NCI-H69 (cell line): ENCODE measurements at regions not wholly inside any gene's neighbourhood (a gene's known extent, or its start where the extent isn't known, plus 50 kb on each side); places are given as distances from the start of the nearest gene placed in this dataset.
A peak's percentile ranks its signal among the peaks of the same experiment; 100 is the strongest.

ENCODE experiments used
- DNase-seq: peaks from one replicate; lab custom pipeline; 2025; lab: John Stamatoyannopoulos, UW

- DNase-seq = no peak
Measured at GRCh38 chr2:107558295-107558694, 268.4 kb upstream of the RGPD4 start.

GRCh38 chr2:107569496-107569895, 257.2 kb upstream of the RGPD4 start:
- DNase-seq = no peak

- peak; percentile 13 for DNase-seq
Measured at GRCh38 chr2:107570876-107571275, 255.8 kb upstream of the RGPD4 start.

GRCh38 chr2:107572890-107573289, 253.8 kb upstream of the RGPD4 start:
- peak; percentile 43 for DNase-seq

GRCh38 chr2:107576991-107577390, 249.7 kb upstream of the RGPD4 start:
- DNase-seq = no peak

GRCh38 chr2:107582487-107582886, 244.2 kb upstream of the RGPD4 start:
- no peak for DNase-seq

- no peak for DNase-seq
Measured at GRCh38 chr2:107584577-107584976, 242.1 kb upstream of the RGPD4 start.

GRCh38 chr2:107585851-107586250, 240.8 kb upstream of the RGPD4 start:
- no peak for DNase-seq

- no peak for DNase-seq
Measured at GRCh38 chr2:107588181-107588580, 238.5 kb upstream of the RGPD4 start.

GRCh38 chr2:107589079-107589491, 237.6 kb upstream of the RGPD4 start:
- DNase-seq = peak; percentile 94

- no peak for DNase-seq
Measured at GRCh38 chr2:107591561-107592279, 235.0 kb upstream of the RGPD4 start.

- no peak for DNase-seq
Measured at GRCh38 chr2:107592280-107592624, 234.4 kb upstream of the RGPD4 start.

- DNase-seq = no peak
Measured at GRCh38 chr2:107595285-107595684, 231.4 kb upstream of the RGPD4 start.

GRCh38 chr2:107595749-107596148, 230.9 kb upstream of the RGPD4 start:
- no peak for DNase-seq

GRCh38 chr2:107597507-107597906, 229.2 kb upstream of the RGPD4 start:
- DNase-seq = no peak

GRCh38 chr2:107602801-107603200, 223.9 kb upstream of the RGPD4 start:
- peak; percentile 4 for DNase-seq

- DNase-seq = no peak
Measured at GRCh38 chr2:107607054-107607453, 219.6 kb upstream of the RGPD4 start.

GRCh38 chr2:107607473-107607872, 219.2 kb upstream of the RGPD4 start:
- no peak for DNase-seq

GRCh38 chr2:107615039-107615438, 211.7 kb upstream of the RGPD4 start:
- no peak for DNase-seq

GRCh38 chr2:107618769-107619168, 207.9 kb upstream of the RGPD4 start:
- no peak for DNase-seq

- no peak for DNase-seq
Measured at GRCh38 chr2:107621186-107622165, 205.2 kb upstream of the RGPD4 start.

- no peak for DNase-seq
Measured at GRCh38 chr2:107622741-107623310, 203.9 kb upstream of the RGPD4 start.

- no peak for DNase-seq
Measured at GRCh38 chr2:107625982-107626381, 200.7 kb upstream of the RGPD4 start.
